ENCODE measurements at regions not wholly inside any gene's neighbourhood (a gene's known extent, or its start where the extent isn't known, plus 50 kb on each side); places are given as distances from the start of the nearest gene placed in this dataset.

DNA sequence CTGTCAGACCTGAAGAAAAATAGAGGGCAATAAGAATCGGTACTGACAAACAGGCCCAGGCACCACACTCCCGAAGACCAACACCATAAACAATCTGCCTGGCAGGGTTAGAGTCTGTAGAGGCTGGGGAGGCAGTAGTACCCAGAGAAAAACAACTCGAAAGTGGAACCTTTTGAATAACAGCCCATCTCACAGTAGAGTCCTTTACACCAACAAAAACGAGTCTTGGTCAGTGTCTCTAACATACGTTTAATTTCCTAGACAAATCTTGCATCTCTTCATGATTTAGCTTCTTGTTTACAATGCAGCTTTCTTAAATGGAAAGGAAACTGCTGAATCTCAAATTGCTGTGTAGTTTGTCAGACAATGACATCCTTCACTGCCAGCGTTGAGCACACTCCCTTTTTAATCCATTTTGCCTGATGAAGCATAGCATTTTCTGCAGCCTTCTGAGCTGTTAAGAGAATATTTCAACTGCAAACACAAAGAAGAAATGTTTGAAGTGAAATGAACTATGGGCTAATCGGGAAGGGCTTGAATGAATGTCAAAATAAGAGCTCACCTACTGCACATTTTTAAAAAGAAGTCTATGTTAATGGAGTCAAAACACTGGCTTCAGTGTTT, 73.1 kb upstream of the DSG1 start:
- no peak for DNase-seq (ENCODE audit: low spot score)
- no peak overlapping the region for H3K27ac ChIP-seq
- TF ChIP-seq, protein P1, sequence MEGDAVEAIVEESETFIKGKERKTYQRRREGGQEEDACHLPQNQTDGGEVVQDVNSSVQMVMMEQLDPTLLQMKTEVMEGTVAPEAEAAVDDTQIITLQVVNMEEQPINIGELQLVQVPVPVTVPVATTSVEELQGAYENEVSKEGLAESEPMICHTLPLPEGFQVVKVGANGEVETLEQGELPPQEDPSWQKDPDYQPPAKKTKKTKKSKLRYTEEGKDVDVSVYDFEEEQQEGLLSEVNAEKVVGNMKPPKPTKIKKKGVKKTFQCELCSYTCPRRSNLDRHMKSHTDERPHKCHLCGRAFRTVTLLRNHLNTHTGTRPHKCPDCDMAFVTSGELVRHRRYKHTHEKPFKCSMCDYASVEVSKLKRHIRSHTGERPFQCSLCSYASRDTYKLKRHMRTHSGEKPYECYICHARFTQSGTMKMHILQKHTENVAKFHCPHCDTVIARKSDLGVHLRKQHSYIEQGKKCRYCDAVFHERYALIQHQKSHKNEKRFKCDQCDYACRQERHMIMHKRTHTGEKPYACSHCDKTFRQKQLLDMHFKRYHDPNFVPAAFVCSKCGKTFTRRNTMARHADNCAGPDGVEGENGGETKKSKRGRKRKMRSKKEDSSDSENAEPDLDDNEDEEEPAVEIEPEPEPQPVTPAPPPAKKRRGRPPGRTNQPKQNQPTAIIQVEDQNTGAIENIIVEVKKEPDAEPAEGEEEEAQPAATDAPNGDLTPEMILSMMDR (conservative IDR thresholded peaks at IDR 0.05; ENCODE audit: low read depth) = no peak
- POLR2A ChIA-PET (ENCODE audit: low non-redundant PET) = no interaction called here
- CTCF ChIA-PET = interaction anchor here (1.2 kb wide), 1 partner anchor 38 kb away, joined by 3 read pairs; no protein-coding TSS in a partner anchor

DNA sequence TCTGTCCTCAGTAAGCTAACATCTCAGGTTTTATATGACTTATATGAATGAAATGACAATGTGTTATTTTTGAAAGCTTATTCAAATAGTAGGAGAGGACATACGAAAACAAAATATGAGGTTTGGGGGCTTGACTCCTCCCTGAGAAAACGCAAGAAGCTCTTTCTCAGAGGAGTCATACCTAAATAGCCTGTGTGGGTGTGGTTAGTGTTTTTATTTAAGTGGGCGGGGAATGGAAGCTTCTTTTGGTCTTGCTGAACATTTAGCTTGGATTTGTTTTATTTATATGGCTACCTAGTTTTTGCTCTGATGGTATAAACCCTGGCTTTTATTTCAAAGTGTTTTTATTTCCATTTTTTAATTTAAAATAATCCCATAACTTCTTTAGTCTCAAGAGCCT, 72.1 kb upstream of the DSG1 start:
- ChIA-PET CTCF (interaction anchor here (1.2 kb wide), 1 partner anchor 39 kb away, joined by 3 read pairs; no protein-coding TSS in a partner anchor), POLR2A (ENCODE audit: low non-redundant PET) (no interaction called here)
- no peak for DNase-seq (ENCODE audit: low spot score)
- TF ChIP-seq, protein P1 (conservative IDR thresholded peaks at IDR 0.05; ENCODE audit: low read depth) = no peak
- H3K27ac ChIP-seq = no peak overlapping the region

DNA sequence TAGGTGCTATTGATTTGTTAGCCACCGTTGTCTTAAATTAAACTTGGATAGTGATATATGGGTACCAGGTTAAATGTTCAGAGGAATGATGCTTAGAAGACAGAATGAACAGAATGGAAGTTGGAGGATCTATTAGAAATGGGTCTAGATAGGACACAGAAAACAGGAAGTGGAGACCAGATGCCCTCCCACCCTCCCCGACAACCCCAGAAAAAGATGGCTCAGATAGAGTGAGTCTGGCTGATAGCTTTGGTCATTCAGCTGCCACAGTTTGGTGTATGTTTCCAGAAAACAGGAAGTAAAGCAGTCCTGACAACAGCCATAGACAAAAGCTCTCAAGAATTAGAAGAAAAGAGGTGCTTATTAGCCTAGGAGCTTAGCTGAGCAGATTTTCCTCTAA, 71.5 kb upstream of the DSG1 start:
- POLR2A ChIA-PET (ENCODE audit: low non-redundant PET) = interaction anchor here (0.6 kb wide), 1 partner anchor 26 kb away, joined by 3 read pairs; no protein-coding TSS in a partner anchor
- TF ChIP-seq, protein P1 (conservative IDR thresholded peaks at IDR 0.05; ENCODE audit: low read depth) = no peak
- no peak for DNase-seq (ENCODE audit: low spot score)
- CTCF ChIA-PET = no interaction called here
- peak overlapping the region; percentile 63 for H3K27ac ChIP-seq

DNA sequence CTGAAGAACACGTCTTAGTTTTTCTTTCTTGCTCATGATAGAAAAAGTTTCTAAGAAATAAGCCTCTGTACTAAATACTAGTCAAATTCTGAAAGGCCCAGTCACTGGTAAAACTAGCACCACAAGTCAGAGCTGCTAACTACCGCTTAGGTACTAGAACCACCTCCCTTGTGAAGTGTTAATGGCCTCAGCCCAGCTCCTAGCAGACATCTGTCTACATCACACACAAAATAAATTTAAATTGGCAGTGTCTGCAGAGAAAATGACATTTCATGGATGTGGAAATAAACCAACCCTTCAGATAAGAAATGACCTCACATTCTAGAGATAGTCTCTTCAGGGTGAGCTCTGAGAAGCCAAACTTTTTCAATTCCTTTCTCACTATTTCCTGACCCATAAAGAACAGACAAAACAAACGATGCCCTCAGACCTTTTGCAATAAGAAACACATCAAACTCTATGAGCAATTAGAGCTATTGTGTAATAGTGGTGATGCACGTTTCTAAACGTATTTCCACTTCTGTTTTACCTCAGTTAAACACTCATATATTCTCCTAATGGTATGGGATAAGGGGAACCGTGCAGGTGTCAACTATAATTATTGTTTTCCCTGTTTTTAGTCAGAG, 70.3 kb upstream of the DSG1 start:
- no peak overlapping the region for H3K27ac ChIP-seq
- ChIA-PET CTCF (interaction anchor here (0.6 kb wide), 1 partner anchor 22 kb away, joined by 3 read pairs; no protein-coding TSS in a partner anchor), POLR2A (ENCODE audit: low non-redundant PET) (interaction anchor here (0.6 kb wide), 1 partner anchor 16 kb away, joined by 4 read pairs; no protein-coding TSS in a partner anchor)
- DNase-seq (ENCODE audit: low spot score) = peak; percentile 27
- TF ChIP-seq, protein P1 (conservative IDR thresholded peaks at IDR 0.05; ENCODE audit: low read depth) = no peak

DNA sequence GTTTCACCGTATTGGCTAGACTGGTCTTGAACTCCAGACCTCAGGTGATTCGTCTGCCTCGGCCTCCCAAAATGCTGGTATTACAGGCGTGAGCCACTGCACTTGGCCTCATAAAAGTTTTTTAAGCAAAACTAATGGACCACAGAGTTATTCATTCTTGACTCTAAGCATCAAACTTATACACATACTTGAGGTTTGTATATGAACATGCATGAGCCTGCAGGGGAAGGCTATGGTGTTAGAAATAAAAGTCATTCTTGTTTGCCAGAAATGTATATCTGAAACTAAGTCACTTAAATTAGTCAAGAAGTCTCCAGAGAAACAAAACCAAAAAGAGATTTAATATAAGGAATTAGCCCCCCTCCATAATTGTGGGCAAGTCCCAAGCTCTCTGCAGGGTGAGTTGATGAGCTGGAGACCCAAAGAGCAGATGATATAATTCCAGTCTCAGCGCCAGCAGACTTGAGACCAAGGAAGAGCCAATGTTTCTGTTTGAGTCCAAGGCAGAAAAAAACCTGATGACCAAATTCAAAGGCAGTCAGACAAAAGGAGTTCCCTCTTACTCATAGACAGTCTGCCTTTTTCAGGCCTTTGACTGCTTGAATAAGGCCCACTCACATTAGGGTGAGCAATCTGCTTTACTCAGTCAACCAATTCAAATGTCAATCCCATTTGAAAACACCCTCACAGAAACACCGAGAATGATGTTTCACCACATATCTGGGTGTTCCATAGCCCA, 69.0 kb upstream of the DSG1 start:
- TF ChIP-seq, protein P1 (conservative IDR thresholded peaks at IDR 0.05; ENCODE audit: low read depth) = no peak
- DNase-seq (ENCODE audit: low spot score) = no peak
- POLR2A ChIA-PET (ENCODE audit: low non-redundant PET) = no interaction called here
- CTCF ChIA-PET = no interaction called here
- peak overlapping the region; percentile 66 for H3K27ac ChIP-seq

DNA sequence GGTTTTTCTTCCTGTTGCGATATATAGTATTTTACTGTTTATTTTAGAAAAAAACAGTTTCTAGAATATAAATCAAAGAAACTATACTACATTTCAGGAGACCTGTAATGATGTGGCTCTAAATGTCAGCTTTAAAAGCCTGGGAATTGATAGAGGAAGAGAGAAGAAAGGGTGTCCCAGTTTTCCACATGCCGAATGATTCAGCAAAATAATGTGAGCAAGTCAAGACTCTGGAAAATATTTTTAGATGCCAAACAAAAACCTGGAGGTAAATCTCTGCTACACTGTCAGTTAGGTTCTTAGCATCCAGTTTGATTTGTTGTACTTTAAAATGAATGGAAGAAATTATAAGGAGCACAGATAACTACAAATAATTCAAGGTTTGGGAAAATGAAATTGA, 67.1 kb upstream of the DSG1 start:
- H3K27ac ChIP-seq = no peak overlapping the region
- ChIA-PET POLR2A (ENCODE audit: low non-redundant PET) (no interaction called here), CTCF (no interaction called here)
- DNase-seq (ENCODE audit: low spot score) = no peak
- TF ChIP-seq, protein P1 (conservative IDR thresholded peaks at IDR 0.05; ENCODE audit: low read depth) = no peak
